Thyroid gland (tissue), 4 donors: ENCODE measurements at regions not wholly inside any gene's neighbourhood (a gene's known extent, or its start where the extent isn't known, plus 50 kb on each side); places are given as distances from the start of the nearest gene placed in this dataset.
"Not testable (repeated sequence)": the region's sequence is repeated elsewhere in the genome, so short reads cannot be mapped to it uniquely, and the experiment has no call there.

Experiments used
- DNase-seq, 2 donors: peaks; one replicate each; pipeline ENCODE4 v3.0.0-alpha.2; 2019
- H3K27ac ChIP-seq, 3 donors: fragments of 200-600 bp; sonication (generic); 1 replicate in 2 of 3; 2 replicates in 1 of 3; pipeline ENCODE4 v1.5.1; 2016 to 2019; ENCODE audit warnings: mild to moderate bottlenecking in 1 of 3, moderate library complexity in 1 of 3
- H3K27me3 ChIP-seq: fragments of 200-600 bp; sonication (generic); one replicate; pipeline ENCODE4 v1.5.1; 2019
- H3K36me3 ChIP-seq, 2 donors: fragments of 200-600 bp; sonication (generic); one replicate each; pipeline ENCODE4 v1.5.1; 2016 to 2019
- H3K4me1 ChIP-seq, 2 donors: fragments of 200-600 bp; sonication (generic); one replicate each; pipeline ENCODE4 v1.5.1; 2017 to 2019
- H3K4me3 ChIP-seq, 3 donors: fragments of 200-600 bp; sonication (generic); replicated peaks in 1 of 3; 1 replicate in 2 of 3; 2 replicates in 1 of 3; pipeline ENCODE4 v1.5.1; 2016; ENCODE audit warnings: mild to moderate bottlenecking in 1 of 3
- H3K9me3 ChIP-seq: fragments of 200-600 bp; sonication (generic); one replicate; pipeline ENCODE4 v1.5.1; 2017
- CTCF ChIP-seq, 6 experiments: fragments of 200-600 bp in 3 of 6; fragments of 450-650 bp in 3 of 6; sonication (generic) in 3 of 6; IDR thresholded peaks; one replicate each; pipeline ENCODE4 v1.5.1; 2016 to 2019; ENCODE audit warnings: antibody characterized with exemption in 6 of 6, mild to moderate bottlenecking in 2 of 6, inconsistent platforms in 1 of 6, moderate library complexity in 1 of 6
- POLR2A ChIP-seq, 2 donors: fragments of 450-650 bp; IDR thresholded peaks; one replicate each; pipeline ENCODE4 v1.6.1; 2017; ENCODE audit warnings: antibody characterized with exemption in 2 of 2, mild to moderate bottlenecking in 2 of 2, moderate library complexity in 1 of 2
- WGBS, 2 donors: methylation state at CpG; one replicate each; pipeline ENCODE4 v1.1.5; 2017; 5-methylcytosine and 5-hydroxymethylcytosine counted together
- intact Hi-C: fragments of 100-400 bp; cut with DNase I; formaldehyde crosslinking; loops from one replicate; pipeline ENCODE4 v1.15.1; 2023

- TF ChIP-seq POLR2A (IDR thresholded peaks at IDR 0.05) = no peak
- no peak for TF ChIP-seq CTCF (IDR thresholded peaks at IDR 0.05)
- Histone ChIP-seq H3K4me1 (no peaks in the 10 kb centered on the region), H3K27me3 (no peaks in the 10 kb centered on the region), H3K27ac (no peak overlapping the region), H3K9me3 (no peaks in the 10 kb centered on the region), H3K36me3 (no peaks in the 10 kb centered on the region), H3K4me3 (no peak overlapping the region)
- DNase-seq = no peak
- intact Hi-C loops = no loop called here
- WGBS, 2 donors = 79 to 80% methylated on average over 2 of the region's 2 CpGs
Observed at GRCh38 chr3:27805282-27805681, 83.2 kb upstream of the EOMES start.

- WGBS, 2 donors = 52 to 70% methylated on average over 1 of the region's 1 CpG
- Histone ChIP-seq H3K36me3 (no peaks in the 10 kb centered on the region), H3K27me3 (no peaks in the 10 kb centered on the region), H3K4me3 (no peak overlapping the region), H3K9me3 (no peaks in the 10 kb centered on the region), H3K27ac (no peak overlapping the region), H3K4me1 (no peaks in the 10 kb centered on the region)
- TF ChIP-seq POLR2A (IDR thresholded peaks at IDR 0.05) = no peak
- no peak for TF ChIP-seq CTCF (IDR thresholded peaks at IDR 0.05)
- intact Hi-C loops = no loop called here
- DNase-seq = no peak
Observed at GRCh38 chr3:27813255-27813654, 91.1 kb upstream of the EOMES start.

- H3K36me3 ChIP-seq, H3K4me3 ChIP-seq, intact Hi-C loops, H3K27ac ChIP-seq, H3K27me3 ChIP-seq, DNase-seq, H3K9me3 ChIP-seq, H3K4me1 ChIP-seq: not testable (repeated sequence)
- WGBS, 2 donors = 85 to 96% methylated on average over 18 to 23 of the region's 23 CpGs
Observed at GRCh38 chr3:27821609-27822008, 99.5 kb upstream of the EOMES start.

GRCh38 chr3:27824312-27825200 lies 102.4 kb upstream of the EOMES start:
- TF ChIP-seq POLR2A (IDR thresholded peaks at IDR 0.05) (no peak), CTCF (IDR thresholded peaks at IDR 0.05) (no peak)
- no peaks in the 10 kb centered on the region for H3K36me3 ChIP-seq
- WGBS, 2 donors = 73 to 79% methylated on average over 6 of the region's 6 CpGs
- intact Hi-C loops = no loop called here
- no peak for DNase-seq
- no peaks in the 10 kb centered on the region for H3K9me3 ChIP-seq
- no peak overlapping the region for H3K4me3 ChIP-seq
- no peaks in the 10 kb centered on the region for H3K27me3 ChIP-seq
- no peaks in the 10 kb centered on the region for H3K4me1 ChIP-seq
- H3K27ac ChIP-seq = no peak overlapping the region

GRCh38 chr3:27826448-27826847 lies 104.3 kb upstream of the EOMES start:
- no peak overlapping the region for H3K4me3 ChIP-seq

More at GRCh38 chr3:27826448-27826847, 104.3 kb upstream of the EOMES start:
- no peak overlapping the region for H3K27ac ChIP-seq
- H3K4me1 ChIP-seq = no peaks in the 10 kb centered on the region
- TF ChIP-seq POLR2A (IDR thresholded peaks at IDR 0.05) = no peak
- TF ChIP-seq CTCF (IDR thresholded peaks at IDR 0.05) = no peak
- intact Hi-C loops = no loop called here
- no peak for DNase-seq
- no peaks in the 10 kb centered on the region for H3K9me3 ChIP-seq
- no peaks in the 10 kb centered on the region for H3K36me3 ChIP-seq
- no peaks in the 10 kb centered on the region for H3K27me3 ChIP-seq
